ELR (cell line): ENCODE measurements at regions not wholly inside any gene's neighbourhood (a gene's known extent, or its start where the extent isn't known, plus 50 kb on each side); places are given as distances from the start of the nearest gene placed in this dataset.

Source experiments
- DNase-seq: peaks from one replicate; pipeline ENCODE4 v3.0.0-alpha.2; 2015; ENCODE audit warnings: low read depth

DNA sequence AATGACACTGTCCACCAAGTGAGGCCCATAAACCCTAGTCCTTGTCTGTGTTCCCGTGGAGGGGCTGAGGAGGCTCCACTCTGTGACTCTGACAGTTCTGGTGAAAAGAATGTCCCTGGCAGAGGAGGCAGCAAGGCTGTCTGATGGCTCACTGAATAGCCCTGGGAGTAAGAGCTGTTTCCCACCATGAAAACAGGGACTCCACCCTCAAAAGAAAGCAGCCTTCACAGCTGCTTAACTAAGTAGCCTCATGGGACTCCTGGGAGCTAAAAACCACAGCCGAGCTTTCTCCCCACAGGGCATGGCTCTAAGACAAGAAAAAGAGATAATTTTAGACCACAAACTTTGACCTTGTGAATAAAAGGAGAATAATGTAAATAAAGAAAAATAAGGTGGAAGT is 135.1 kb upstream of the FRY start:
- DNase-seq: peak; percentile 31

DNA sequence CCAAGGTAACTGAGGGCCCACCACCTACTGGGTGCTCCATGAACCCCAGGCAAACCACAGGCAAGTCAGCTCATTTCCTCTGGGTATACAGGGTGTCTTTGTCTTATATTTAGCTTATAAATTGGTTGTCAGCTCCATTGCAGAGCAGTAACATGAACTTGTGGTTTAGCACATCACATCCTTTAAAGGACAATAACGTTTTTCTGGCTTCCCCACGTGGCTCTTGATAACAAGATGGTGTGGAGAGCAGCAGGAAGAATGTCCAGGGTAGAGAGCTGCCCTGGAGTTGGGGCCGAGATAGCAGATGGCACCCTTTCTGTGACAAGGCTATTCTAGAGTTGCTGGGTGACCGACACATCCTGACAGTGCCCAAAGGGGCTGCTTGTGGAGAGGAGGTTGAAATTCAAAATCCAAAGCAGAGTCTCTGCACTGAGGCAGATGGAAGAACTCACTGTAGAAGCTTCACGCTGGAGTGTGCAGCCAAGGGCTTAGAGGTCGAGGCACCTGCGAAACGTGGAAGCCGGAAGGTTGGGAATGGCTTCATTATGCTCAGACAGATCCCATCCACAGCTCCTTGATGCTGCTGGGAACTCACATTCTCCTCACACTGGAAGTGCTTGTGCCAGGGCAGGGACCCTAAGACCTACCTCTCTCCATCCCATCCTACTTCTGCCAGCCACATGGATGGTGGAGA is 133.0 kb upstream of the FRY start:
- no peak for DNase-seq

DNA sequence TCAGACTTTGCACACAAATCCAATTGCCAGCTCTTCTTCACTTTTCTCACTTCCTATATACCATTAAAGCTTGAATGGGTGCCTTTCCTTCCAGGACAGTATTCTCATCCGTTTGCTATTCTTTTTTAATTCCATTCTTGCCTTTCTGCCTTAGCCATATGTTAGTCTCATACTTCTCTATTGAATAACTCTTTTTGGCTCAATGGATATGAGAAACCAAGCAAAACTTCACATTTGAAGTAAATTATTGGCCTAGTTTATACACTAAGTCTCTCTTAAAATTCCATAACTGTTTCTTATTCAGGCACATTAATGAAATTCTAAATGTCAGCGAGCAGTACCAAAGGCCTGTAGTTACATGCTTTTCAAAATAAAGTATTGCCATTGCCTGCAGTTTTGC is 129.6 kb upstream of the FRY start:
- DNase-seq: no peak

DNA sequence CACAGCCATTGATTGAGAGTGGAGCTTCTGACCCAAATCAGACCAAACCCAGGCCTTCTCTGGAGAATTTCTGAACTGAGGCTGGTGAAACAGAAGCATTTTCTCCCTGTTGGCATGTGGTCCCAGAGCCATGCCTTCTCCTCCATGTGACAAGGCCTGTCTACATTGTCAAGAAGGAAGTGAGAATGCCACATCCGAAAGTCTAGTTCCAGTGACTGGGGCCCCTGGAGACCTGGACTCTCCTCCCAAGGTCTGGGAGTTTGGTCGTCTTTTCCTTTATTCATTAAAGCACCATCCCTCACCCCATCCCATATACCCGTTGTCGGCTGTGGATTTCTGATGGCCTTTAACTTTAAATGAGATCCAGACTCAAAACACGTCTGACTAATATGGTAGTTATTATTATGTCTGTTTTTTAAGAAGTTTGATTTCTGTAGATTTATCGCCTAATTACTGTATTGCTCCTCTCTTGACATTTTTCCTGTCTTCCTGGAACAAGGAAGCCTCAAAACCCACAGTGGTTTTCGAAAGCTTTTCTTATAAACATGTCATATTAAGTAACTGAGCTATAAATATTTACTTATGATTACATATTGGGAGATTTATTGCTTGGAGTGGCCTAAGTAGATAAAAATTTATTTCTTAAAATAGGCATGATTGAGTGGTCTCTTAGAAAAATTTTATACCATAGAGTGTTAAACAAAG is 128.3 kb upstream of the FRY start:
- DNase-seq: no peak

DNA sequence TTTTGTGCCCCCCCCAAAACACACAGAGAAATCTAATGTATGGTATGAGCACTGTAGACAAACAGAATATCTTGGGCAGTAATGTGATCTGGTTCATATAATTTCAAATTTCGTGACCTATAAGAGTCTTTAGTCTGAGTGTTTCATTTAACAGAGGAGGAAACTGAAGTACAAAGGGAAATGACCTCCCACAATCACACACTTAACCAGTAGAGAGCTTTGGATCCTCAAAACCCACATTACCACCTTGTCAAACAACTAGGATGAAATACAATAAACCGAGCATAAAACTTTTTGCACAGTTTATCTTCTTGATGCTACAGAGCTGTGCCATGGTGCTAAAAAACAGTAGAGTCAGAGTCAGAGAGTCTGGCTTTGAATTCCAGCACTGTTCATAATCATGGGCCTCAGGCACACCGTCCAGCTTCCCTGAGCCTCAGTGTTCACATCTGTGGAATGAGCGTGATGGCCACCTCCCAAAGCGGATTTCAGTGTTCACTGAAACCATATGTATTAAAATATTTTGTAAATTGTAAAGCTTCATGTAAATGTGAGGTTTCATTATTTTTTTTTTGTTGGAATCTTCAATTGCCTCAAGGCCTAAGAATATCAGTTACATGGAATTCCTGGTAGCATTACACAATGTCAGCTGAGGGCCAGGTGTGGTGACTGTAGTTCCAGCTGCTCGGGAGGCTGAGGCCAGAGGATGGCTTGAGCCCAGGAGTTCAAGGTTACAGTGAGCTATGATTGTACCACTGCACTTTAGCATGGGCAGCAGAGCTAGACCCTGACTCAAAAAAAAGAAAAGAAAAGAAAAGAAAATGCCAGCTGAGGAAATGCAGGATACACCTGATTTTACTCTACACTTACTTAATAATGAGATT is 126.4 kb upstream of the FRY start:
- DNase-seq: no peak

DNA sequence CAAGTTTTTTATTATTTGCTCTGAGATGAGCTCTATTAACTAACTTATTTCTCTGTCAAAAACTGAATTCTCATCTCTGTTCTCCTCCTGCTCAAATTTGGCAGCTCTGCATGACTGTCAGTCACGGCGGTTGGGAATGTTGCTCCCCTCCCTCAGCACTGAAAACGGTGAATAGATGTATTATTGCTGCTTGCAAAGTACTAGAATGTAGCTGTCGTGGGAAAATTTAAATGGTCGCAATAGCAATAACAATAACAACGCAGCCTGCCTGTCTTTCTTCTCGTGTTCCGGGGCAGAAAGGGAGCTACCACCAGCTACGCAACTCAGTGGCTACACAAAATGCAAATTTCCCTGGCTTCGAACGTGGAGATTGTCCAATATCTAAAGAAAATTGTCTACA is 125.6 kb upstream of the FRY start:
- no peak for DNase-seq

DNA sequence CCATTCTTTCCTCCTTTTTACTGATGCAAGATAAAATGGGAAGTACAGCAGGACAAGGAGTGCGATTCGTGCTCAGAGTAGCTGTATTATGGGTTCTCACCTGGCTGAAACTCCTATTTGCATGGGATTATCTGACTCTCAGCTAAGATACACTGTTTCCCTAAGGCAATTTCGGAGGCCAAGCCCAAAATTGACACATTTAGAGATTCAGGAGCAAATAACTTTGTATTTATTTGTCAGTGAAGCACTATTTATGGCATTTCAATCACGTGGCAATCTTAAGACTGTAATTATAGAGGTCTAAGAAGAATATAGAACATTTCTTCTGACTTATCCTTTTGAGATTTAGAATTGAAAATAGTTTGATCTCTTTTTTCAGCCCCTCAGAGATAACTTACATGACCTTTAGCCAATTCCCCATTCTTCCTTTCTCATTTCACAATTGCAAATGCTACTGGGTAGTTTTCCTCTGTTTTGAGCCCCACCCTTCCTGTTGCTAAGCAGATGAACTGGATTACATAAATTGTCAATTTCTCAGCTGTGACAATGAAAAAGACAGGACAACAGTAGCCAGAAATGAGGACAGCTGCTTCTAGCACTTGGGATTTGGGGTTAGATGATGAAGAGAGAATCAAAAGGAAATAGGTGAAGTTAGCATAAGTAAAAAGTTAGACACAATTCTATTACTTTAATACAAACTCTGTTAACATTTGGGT is 122.7 kb upstream of the FRY start:
- no peak for DNase-seq

DNA sequence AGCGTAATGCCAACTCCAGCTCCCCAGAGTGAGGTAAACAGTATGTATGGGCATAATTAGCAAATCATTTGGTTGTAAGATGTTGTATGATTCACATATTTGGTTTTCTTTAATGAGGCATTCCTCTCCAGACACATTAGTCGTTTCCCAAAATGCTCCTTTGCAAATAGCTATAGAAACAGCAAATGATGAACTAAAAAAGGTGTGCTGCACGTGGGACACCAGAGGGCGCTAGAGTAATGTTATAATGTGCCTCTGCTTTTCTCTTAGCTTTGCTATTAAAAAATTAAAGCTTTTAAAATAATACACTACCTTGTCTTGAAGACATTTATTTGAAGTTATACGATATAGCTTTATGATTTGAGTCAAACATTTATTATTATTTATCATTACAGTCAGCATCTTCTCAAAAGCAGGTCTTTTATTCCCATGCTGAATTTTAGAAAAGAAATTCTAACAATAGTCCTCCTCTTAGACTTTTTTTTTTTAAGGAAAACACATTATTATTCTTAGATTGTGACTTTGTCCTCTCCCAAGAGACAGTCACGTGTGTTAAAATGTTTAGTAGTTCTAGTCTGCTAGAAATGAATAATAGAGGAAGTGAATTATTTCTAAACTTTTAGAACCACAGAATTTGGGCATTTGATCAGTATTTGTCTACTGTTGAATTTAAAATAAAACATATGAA is 121.6 kb upstream of the FRY start:
- DNase-seq: peak; percentile 72

DNA sequence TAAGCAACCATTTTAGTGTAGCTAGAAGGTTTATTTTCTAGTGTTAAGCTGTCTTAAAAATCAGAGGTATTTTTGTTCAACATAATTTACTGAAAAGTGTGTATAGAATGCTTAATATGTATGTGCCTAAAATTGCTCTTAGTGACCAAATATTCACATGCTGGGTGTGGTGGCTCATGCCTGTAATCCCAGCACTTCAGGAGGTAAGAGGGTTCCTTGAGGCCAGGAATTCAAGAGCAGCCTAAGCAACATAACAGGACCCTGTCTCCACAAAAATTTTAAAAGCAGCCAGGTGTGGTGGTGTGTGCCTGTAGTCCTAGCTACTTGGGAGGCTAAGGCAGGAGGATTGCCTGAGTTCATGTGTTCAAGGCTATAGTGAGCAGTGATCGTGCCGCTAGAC is 120.9 kb upstream of the FRY start:
- DNase-seq: no peak

DNA sequence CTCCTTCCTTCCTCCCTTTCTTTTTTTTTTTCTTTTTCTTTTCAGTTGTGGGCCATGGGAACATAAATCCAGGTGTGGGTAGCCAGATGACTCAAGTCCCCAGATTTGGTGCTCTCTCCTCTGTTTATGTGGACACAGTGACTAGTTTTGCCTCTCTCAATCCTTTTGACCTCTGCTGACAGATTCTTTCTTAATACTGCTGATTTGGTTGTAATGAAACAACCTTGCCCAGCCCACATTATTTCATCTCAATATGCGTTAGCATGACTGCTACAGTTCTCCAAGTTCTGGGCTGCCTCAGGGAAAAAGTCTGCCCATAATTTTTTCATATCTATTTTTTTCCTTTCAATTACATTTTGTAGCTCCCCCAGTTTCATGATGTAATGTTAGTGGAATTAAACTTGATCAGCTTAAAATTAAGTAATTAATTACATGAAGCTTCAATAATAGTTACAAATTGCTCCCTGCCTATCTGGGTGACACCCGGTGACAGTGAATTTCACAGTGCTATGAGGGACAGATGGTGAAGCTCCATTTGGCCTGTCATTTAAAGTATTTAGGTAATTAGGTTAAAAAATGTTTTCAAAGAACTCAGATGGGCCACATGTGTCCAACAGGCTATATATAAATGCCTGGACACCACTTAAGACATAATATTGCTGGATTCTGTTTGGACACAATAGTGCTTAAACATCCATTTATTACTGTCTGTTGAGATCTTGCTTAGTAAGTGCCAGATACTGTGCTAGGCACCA is 118.8 kb upstream of the FRY start:
- no peak for DNase-seq

DNA sequence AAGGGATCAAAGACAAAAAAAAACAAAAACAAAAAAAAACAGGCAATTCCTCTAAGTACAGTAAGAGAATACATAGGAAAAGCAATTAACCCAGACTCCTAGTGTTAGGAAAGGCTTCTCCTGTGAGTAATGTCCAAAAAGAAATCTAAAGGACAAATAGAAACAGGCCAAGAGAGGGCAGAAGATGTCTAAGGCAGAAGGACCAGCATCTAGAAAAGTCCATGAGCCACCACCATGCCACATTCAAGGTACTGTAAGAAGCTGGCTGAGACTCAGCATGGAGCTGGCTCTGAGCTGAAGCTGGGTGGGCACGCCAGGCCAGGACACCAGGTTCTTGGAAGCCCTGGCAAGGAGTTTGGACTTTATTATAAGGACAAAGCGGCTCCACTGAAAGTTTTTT is 118.1 kb upstream of the FRY start:
- peak; percentile 6 for DNase-seq

DNA sequence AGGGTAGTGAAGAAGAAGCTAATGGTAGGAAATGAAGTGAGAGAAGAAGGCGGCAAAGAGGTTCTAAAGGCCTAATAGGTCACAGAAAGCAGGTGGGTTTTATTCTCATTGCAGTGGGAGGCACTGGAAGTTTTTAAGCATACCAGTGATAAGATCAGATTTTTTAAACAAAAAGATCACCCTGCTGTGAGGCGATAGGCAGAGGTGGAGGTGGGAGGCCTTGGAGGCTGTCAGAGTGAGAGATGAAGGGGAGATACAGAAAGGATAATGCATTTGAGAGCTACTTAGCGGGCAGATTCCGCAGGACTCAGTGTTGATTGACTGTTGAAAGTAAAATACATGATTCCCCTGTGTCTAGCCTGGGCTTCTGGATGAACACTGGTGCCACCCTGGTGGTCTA is 116.7 kb upstream of the FRY start:
- no peak for DNase-seq

DNA sequence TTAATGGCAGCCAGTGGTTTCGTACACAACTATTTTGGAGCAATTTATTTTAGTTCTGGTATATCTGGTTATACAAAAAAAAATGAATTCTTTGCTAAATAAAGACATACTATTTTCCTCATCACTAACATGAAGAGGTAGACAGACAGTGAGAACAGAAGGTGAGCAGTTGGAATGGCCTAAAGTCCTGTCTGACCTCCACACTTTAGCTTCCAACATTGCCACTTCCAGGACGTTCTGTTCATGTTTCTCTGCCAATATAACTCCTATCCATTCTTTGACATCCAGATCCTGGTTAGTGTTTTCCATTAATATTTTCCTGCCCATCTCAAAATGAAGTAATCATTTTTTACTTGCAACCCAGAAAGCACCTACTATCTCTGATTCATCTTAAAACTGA is 112.9 kb upstream of the FRY start:
- DNase-seq: no peak

DNA sequence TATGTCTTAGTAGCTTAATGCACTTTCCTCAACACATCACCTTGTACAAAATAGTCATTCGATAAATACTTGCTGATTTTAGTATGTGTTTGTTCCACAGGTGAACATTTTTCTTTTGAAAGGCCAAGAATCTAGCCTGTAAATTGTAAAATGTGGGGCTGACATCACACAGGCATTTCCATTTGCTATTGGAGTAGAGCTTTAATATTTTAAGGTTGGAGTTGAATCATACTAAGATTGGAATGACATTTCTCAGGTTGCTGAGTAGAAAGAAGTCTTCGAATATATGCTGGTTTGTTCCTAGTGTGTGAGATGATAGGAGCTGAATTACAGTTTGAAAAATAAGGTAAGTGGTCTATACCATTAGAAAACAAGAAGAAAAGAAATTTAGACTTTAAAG is 112.3 kb upstream of the FRY start:
- DNase-seq: no peak

DNA sequence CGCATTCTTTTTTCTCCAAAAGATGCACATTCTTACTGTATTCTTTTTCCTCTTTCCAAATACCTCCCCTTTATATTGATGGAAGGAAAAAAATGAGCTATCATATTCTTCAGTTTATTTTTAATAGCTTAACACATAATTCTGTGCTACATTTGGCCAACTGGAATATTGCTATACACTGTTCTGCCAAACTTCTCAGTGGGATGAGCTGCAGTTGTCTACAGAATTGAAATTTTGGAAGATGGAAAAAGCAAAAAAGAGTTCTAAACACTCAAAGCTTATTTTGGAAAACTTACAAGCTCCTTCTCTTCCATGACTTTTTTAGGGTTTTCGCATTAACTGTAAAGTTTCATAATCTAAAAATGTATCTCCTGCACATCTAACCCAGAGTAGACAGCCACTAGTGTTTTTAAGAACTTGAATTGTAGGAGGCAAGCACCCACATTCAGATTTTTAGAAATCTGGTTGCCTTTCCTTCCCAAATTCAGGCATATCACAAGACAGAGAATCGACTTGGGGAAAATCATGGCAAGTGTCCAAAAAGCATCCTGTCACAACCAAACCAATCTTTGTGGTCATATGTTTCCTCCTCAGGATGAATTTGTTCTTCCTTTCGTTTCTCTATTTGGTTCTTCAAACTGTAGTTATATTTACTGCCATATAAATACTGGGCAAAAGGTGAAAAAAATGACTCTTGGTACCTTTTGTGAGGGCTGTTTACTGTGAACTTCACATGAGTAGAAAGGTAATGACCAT is 111.4 kb upstream of the FRY start:
- no peak for DNase-seq

DNA sequence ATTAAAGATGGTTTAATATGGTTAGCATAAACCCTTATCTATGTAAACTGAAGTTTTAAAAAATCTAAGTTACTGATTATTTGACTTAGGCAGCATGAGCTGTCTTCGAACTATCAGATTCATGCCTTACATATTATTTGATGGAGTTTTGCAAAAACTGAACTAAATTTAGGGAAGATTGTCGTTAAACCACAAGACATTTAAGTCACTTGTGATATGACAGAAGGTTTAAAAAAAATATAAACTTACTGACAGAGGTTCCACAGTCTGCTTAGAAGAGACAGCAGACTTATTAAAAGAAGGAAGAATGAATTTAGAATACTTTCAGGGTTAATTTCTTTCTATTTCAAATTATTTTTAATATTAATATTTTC is 110.9 kb upstream of the FRY start:
- DNase-seq: no peak

DNA sequence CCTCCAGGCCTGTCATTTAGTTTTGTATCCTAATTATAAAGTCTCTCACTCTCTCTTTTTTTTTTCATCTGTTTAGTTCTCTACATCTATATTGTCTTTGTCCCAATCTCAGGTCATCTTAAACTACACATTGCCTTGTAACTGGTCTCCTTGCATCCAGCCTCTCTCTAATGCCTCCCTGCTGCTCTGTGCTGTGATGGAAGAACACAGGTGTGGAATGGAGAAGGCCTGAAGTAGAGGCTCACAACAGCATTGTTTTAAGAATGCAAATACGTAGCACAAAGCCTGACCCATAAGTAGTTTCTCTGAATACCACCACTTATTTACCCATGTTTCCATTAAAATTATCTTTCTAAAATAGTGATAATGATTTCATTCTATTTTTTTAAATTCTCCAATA is 108.8 kb upstream of the FRY start:
- no peak for DNase-seq

DNA sequence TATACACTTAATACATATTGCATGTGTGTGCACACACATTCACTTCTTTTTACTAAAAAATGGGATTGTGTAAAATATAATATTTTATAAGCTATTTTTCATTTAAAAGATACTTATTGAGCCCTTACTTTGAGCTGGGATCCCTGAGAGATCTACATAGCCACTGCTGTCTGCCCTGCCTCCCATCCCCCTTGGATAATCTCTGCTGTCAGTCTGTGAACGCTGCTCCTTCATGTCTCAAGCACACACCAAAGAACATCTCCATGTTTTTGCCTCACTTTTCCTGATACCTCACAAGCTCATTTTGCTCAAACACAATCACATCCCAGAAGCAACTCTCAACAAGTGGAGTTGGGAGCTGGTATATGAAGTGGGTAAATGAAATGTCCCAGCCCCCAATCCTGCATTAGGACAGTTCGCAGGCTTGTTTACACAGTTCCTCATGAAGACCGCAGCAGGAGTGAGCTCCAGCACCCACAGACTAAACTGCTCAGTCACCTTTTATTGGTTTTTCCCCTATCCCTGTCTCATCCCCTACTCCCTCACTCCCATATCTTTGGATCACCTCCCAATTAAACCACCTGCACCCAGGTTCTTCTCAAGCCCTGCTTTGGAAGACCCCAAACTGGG is 108.3 kb upstream of the FRY start:
- DNase-seq: no peak

DNA sequence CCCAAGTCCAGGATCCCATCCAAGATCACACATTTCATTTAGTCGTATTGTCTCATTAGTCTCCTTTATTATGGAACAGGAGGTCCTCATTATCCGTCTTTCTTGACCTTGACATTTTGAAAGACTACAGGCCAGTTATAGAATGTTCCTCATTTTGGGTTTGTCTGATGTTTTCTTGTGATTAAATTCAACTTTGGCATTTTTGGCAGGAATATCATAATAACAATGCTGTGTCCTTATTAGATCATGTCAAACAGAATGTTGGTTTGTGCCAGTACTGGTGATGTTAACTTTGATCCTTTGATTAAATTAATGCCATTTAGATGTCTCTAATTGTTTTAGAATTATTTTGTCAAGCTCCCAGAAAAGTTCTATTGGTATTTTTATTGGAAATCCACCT is 106.5 kb upstream of the FRY start:
- no peak for DNase-seq

DNA sequence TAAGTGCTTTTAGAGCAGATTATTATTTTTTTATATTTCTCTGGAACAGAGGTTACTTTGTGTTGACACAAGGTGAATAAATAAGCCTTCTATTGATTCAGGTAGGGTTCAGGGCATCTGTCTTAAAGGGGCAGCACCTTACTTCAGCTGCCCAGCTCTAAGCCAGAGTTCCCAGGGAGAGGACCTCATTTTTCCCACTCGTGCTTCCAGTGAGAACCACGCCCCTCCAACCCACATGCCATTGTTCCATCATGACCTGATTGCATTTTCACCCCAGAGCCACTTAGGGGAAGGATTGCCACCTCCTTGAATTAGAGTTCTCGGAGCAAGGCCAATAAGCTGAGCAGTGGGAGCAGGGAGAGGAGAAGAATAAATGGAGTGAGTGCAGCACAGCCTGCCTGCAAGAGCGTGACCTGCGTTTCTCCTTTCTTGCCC is 104.3 kb upstream of the FRY start:
- no peak for DNase-seq
